Activated CD4-positive, CD25-positive, alpha-beta regulatory T cell (primary cell): ENCODE measurements at regions not wholly inside any gene's neighbourhood (a gene's known extent, or its start where the extent isn't known, plus 50 kb on each side); places are given as distances from the start of the nearest gene placed in this dataset.
"Not testable (repeated sequence)": the region's sequence is repeated elsewhere in the genome, so short reads cannot be mapped to it uniquely, and the experiment has no call there.

Experiments used
- DNase-seq, 4 experiments: peaks; one replicate each; lab custom pipeline; 2025; lab: John Stamatoyannopoulos, UW

GRCh38 chr1:229885568-229886495, 181.2 kb upstream of the GALNT2 start:
- DNase-seq: no peak

- DNase-seq: no peak
Observed at GRCh38 chr1:229886636-229887035, 180.4 kb upstream of the GALNT2 start.

- DNase-seq: no peak
Observed at GRCh38 chr1:229887043-229887822, 179.8 kb upstream of the GALNT2 start.

GRCh38 chr1:229888157-229888556, 178.9 kb upstream of the GALNT2 start:
- DNase-seq: no peak

- no peak for DNase-seq
Observed at GRCh38 chr1:229888561-229889001, 178.5 kb upstream of the GALNT2 start.

- no peak for DNase-seq
Observed at GRCh38 chr1:229889031-229889517, 178.0 kb upstream of the GALNT2 start.

GRCh38 chr1:229891227-229891626, 175.8 kb upstream of the GALNT2 start:
- no peak for DNase-seq

GRCh38 chr1:229892515-229893117, 174.4 kb upstream of the GALNT2 start:
- no peak for DNase-seq

GRCh38 chr1:229893762-229894444, 173.1 kb upstream of the GALNT2 start:
- no peak for DNase-seq

GRCh38 chr1:229894532-229894931, 172.5 kb upstream of the GALNT2 start:
- DNase-seq: no peak

GRCh38 chr1:229895605-229896004, 171.4 kb upstream of the GALNT2 start:
- DNase-seq: no peak

GRCh38 chr1:229896306-229896705, 170.7 kb upstream of the GALNT2 start:
- DNase-seq: no peak

GRCh38 chr1:229896861-229897260, 170.2 kb upstream of the GALNT2 start:
- DNase-seq: no peak

- no peak for DNase-seq
Observed at GRCh38 chr1:229897501-229897900, 169.5 kb upstream of the GALNT2 start.

GRCh38 chr1:229900220-229900619, 166.8 kb upstream of the GALNT2 start:
- no peak for DNase-seq

- DNase-seq: no peak
Observed at GRCh38 chr1:229905031-229905545, 161.9 kb upstream of the GALNT2 start.

- no peak for DNase-seq
Observed at GRCh38 chr1:229905652-229906051, 161.4 kb upstream of the GALNT2 start.

- no peak for DNase-seq
Observed at GRCh38 chr1:229907884-229908638, 159.0 kb upstream of the GALNT2 start.

GRCh38 chr1:229908689-229909088, 158.3 kb upstream of the GALNT2 start:
- DNase-seq: no peak

- DNase-seq: no peak
Observed at GRCh38 chr1:229913489-229913888, 153.5 kb upstream of the GALNT2 start.

- DNase-seq: not testable (repeated sequence)
Observed at GRCh38 chr1:229919488-229919887, 147.6 kb upstream of the GALNT2 start.
